GM12878 (cell line): ENCODE measurements at regions not wholly inside any gene's neighbourhood (a gene's known extent, or its start where the extent isn't known, plus 50 kb on each side); places are given as distances from the start of the nearest gene placed in this dataset.

ENCODE experiments used
- ATAC-seq: fragments of 200-7000 bp; cut with Tn5 transposase; 3 replicates; pipeline ENCODE4 v1.9.1; 2020; ENCODE audit warnings: mild to moderate bottlenecking, moderate library complexity
- BruUV-seq: library from RNA; stranded (reverse); fragments of 400-500 nt; replicated peaks from 2 replicates; lab custom pipeline; 2021; lab: Mats Ljungman, UMichigan
- CTCF ChIA-PET: fragments of 300-600 bp; sonication (Branson Sonifier 250); formaldehyde crosslinking; extraction: SDS; loops from one replicate; lab custom pipeline; 2021; ENCODE audit warnings: inconsistent platforms; lab: Yijun Ruan, JAX
- POLR2A ChIA-PET: fragments of 350-600 bp; formaldehyde crosslinking; extraction: SDS; loops from one replicate; lab custom pipeline; 2021; ENCODE audit warnings: inconsistent platforms; lab: Charles Lee
- RAD21 ChIA-PET: fragments of 300-600 bp; sonication (Branson Sonifier 250); formaldehyde crosslinking; loops from one replicate; lab custom pipeline; 2023; ENCODE audit warnings: antibody characterized with exemption; ENCODE audit not compliant: unreplicated experiment; lab: Charles Lee
- SMC1A ChIA-PET: fragments of 300-600 bp; sonication (Branson Sonifier 250); formaldehyde crosslinking; loops from one replicate; lab custom pipeline; 2023; ENCODE audit not compliant: unreplicated experiment, uncharacterized antibody; lab: Charles Lee
- DNase-seq: peaks from one replicate; pipeline ENCODE4 v3.0.0-alpha.2; 2011; ENCODE audit warnings: low read depth, low spot score
- FAIRE-seq: peaks from 3 replicates; lab custom pipeline; 2011; peaks lifted over from hg19 to GRCh38; lab: Jason Lieb, UNC
- H2AFZ ChIP-seq: 2 replicates; pipeline ENCODE4 v1.6.0; 2011; ENCODE audit warnings: low read depth, low read length, control low read depth; ENCODE audit not compliant: control insufficient read depth
- H3K27ac ChIP-seq: 2 replicates; pipeline ENCODE4 v1.5.1; 2011; ENCODE audit warnings: control low read depth; ENCODE audit not compliant: control insufficient read depth, insufficient read depth
- H3K27me3 ChIP-seq, 2 experiments: replicated peaks in 1 of 2; 2 replicates each; pipeline versions ENCODE4 v1.6.0 to v1.6.1; 2011; ENCODE audit warnings: low read length in 1 of 2; ENCODE audit not compliant: control insufficient read depth in 2 of 2, insufficient read depth in 2 of 2
- H3K36me3 ChIP-seq, 2 experiments: 2 replicates each; pipeline ENCODE4 v1.5.1; 2011; ENCODE audit warnings: low read length in 1 of 2; ENCODE audit not compliant: control insufficient read depth in 2 of 2, insufficient read depth in 2 of 2
- H3K4me1 ChIP-seq: 2 replicates; pipeline ENCODE4 v1.6.1; 2011; ENCODE audit warnings: mild to moderate bottlenecking, low read length, moderate library complexity, mixed read lengths; ENCODE audit not compliant: control insufficient read depth, insufficient read depth
- H3K4me2 ChIP-seq: 2 replicates; pipeline ENCODE4 v1.6.0; 2011; ENCODE audit warnings: control low read depth; ENCODE audit not compliant: control insufficient read depth, insufficient read depth
- H3K4me3 ChIP-seq: fragments of 200-600 bp; sonication (generic); 2 replicates; pipeline ENCODE4 v1.5.1; 2016
- H3K79me2 ChIP-seq: 2 replicates; pipeline ENCODE4 v1.6.0; 2011; ENCODE audit warnings: low read length; ENCODE audit not compliant: control insufficient read depth, insufficient read depth
- H3K9ac ChIP-seq: 2 replicates; pipeline ENCODE4 v1.8.0; 2011; ENCODE audit warnings: low read length, control low read depth, mixed read lengths; ENCODE audit not compliant: control insufficient read depth, insufficient read depth
- H3K9me3 ChIP-seq: replicated peaks from 3 replicates; pipeline ENCODE4 v1.5.1; 2011; ENCODE audit warnings: mild to moderate bottlenecking, low read length; ENCODE audit not compliant: control insufficient read depth, insufficient read depth
- H4K20me1 ChIP-seq: 2 replicates; pipeline ENCODE4 v1.6.0; 2011; ENCODE audit not compliant: control insufficient read depth, insufficient read depth
- BCL11A ChIP-seq: IDR thresholded peaks from 2 replicates; pipeline ENCODE4 v1.6.1; 2011; ENCODE audit warnings: low read depth, low read length
- ETV6 ChIP-seq, 2 experiments: fragments of 450-650 bp in 1 of 2; IDR thresholded peaks in 1 of 2; conservative IDR thresholded peaks in 1 of 2; 2 replicates each; pipeline ENCODE4 v1.6.1; 2014; ENCODE audit warnings: antibody characterized with exemption in 1 of 2, borderline replicate concordance in 1 of 2, low read depth in 1 of 2, mild to moderate bottlenecking in 1 of 2, moderate library complexity in 1 of 2
- FOXM1 ChIP-seq: IDR thresholded peaks from 2 replicates; pipeline ENCODE4 v1.6.1; 2012; ENCODE audit warnings: low read depth, mild to moderate bottlenecking, inconsistent platforms, low read length, moderate library complexity
- GATAD2B ChIP-seq: fragments of 450-650 bp; conservative IDR thresholded peaks from 2 replicates; pipeline ENCODE4 v1.6.1; 2017; ENCODE audit warnings: low read depth, mild to moderate bottlenecking, moderate library complexity
- HDAC6 ChIP-seq: fragments of 200-600 bp; sonication (generic); IDR thresholded peaks from one replicate; pipeline ENCODE4 v1.8.0; 2017; ENCODE audit warnings: antibody characterized with exemption; ENCODE audit not compliant: unreplicated experiment
- JUNB ChIP-seq: IDR thresholded peaks from 2 replicates; pipeline ENCODE4 v1.6.1; 2016; ENCODE audit warnings: antibody characterized with exemption, mild to moderate bottlenecking
- KAT2A ChIP-seq: conservative IDR thresholded peaks from 2 replicates; pipeline ENCODE4 v1.6.1; 2011; ENCODE audit warnings: low read depth, low read length; ENCODE audit not compliant: control insufficient read depth
- MEF2A ChIP-seq: IDR thresholded peaks from 2 replicates; pipeline ENCODE4 v1.6.1; 2011; ENCODE audit warnings: low read depth, mild to moderate bottlenecking, low read length, moderate library complexity; ENCODE audit not compliant: insufficient read depth
- NBN ChIP-seq: fragments of 450-650 bp; IDR thresholded peaks from 2 replicates; pipeline ENCODE4 v1.6.1; 2016
- NR2C1 ChIP-seq: fragments of 450-650 bp; IDR thresholded peaks from 2 replicates; pipeline ENCODE4 v1.6.1; 2017; ENCODE audit warnings: antibody characterized with exemption, mild to moderate bottlenecking, moderate library complexity
- NR2F1 ChIP-seq: fragments of 450-650 bp; conservative IDR thresholded peaks from 2 replicates; pipeline ENCODE4 v1.6.1; 2017; ENCODE audit warnings: mild to moderate bottlenecking
- POLR2A ChIP-seq: IDR thresholded peaks from 2 replicates; pipeline ENCODE4 v1.6.1; 2011; ENCODE audit warnings: low read depth, mild to moderate bottlenecking, low read length
- RAD51 ChIP-seq: fragments of 450-650 bp; IDR thresholded peaks from 2 replicates; pipeline ENCODE4 v1.6.1; 2016; ENCODE audit warnings: moderate library complexity, mild to moderate bottlenecking, inconsistent platforms
- SIN3A ChIP-seq: IDR thresholded peaks from 2 replicates; pipeline ENCODE4 v1.6.1; 2012; ENCODE audit warnings: low read depth, low read length, improper control_type of control experiment
- TCF3 ChIP-seq: IDR thresholded peaks from 2 replicates; pipeline ENCODE4 v1.6.1; 2012; ENCODE audit warnings: low read depth, mild to moderate bottlenecking, low read length, borderline replicate concordance; ENCODE audit not compliant: insufficient read depth
- ZNF217 ChIP-seq: fragments of 450-650 bp; IDR thresholded peaks from 2 replicates; pipeline ENCODE4 v1.6.1; 2017; ENCODE audit warnings: antibody characterized with exemption, mild to moderate bottlenecking
- ZNF24 ChIP-seq: fragments of 450-650 bp; IDR thresholded peaks from 2 replicates; pipeline ENCODE4 v1.6.1; 2017; ENCODE audit warnings: antibody characterized with exemption, mild to moderate bottlenecking
- WGBS: methylation state at CpG from one replicate; pipeline ENCODE4 v1.1.6; 2016; ENCODE audit warnings: low lambda C conversion rate; ENCODE audit not compliant: insufficient replicate concordance, insufficient coverage; ENCODE audit errors: missing lambda C conversion rate; 5-methylcytosine and 5-hydroxymethylcytosine counted together
- in situ Hi-C: fragments of 300-500 bp; cut with MboI; formaldehyde crosslinking; loops from 9 replicates; pipeline ENCODE4 v1.14.3; 2018; ENCODE audit warnings: mixed read lengths
- intact Hi-C: fragments of 100-400 bp; cut with micrococcal nuclease; formaldehyde crosslinking; loops from one replicate; pipeline ENCODE4 v1.14.2; 2022; ENCODE audit not compliant: unreplicated experiment

DNA sequence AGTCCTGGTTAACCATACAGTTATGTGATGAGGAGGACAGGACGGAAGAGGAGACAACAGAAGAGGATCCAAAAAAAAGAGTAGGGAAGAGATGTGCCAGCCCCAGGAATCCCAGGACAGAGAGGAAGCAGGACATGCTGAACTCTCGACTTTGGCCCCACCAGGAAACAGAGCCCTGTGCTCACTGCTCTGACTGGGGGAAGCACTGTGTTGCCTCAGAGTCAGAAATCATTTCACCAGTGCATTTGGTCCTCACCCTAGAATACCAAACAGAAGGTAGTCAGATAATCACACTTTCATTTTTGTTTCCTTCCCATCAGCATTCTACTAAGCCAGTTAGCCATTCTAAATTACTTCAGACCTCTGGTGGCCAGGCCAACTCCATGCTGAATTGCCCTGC is 421.0 kb upstream of the CDH5 start:
- Histone ChIP-seq H3K9me3 (no peaks in the 10 kb centered on the region), H3K36me3 (no peaks in the 10 kb centered on the region), H3K4me1 (no peaks in the 10 kb centered on the region), H3K27ac (no peak overlapping the region), H2AFZ (no peak overlapping the region), H3K9ac (no peak overlapping the region), H4K20me1 (no peaks in the 10 kb centered on the region), H3K27me3 (no peaks in the 10 kb centered on the region), H3K4me2 (no peak overlapping the region), H3K4me3 (no peak overlapping the region), H3K79me2 (no peaks in the 10 kb centered on the region)
- ChIA-PET CTCF (no interaction called here), POLR2A (no interaction called here), RAD21 (no interaction called here), SMC1A (no interaction called here)
- WGBS = 6% methylated on average over 2 of the region's 2 CpGs
- TF ChIP-seq MEF2A = no peak
- no peak for FAIRE-seq
- BruUV-seq = no TSS peak
- DNase-seq = no peak
- in situ Hi-C loops = no loop called here
- intact Hi-C loops = no loop called here
- no peak for ATAC-seq

DNA sequence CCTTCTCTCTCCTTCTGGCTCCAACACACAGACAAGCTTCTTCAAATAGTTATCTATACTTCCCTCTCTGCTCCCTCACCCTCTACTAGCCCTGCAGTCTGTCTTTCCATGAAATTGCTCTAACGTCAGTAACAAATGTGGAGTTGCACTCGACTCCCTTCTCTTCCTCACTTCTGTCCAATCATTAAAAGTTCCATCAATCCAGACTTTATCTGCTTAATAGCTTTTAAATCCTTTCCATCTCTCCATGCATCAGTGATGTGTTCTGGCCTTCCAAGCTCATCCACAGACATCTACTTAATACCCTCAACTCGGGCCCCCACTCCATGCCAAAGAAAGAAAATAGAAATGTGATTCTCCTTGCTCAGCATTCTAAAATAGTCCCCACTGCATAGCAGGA is 422.1 kb upstream of the CDH5 start:
- Histone ChIP-seq H3K9me3 (no peaks in the 10 kb centered on the region), H3K4me2 (no peak overlapping the region), H4K20me1 (no peaks in the 10 kb centered on the region), H2AFZ (no peak overlapping the region), H3K9ac (no peak overlapping the region), H3K27me3 (no peaks in the 10 kb centered on the region), H3K36me3 (no peaks in the 10 kb centered on the region), H3K79me2 (no peaks in the 10 kb centered on the region), H3K4me3 (no peak overlapping the region), H3K27ac (no peak overlapping the region), H3K4me1 (no peaks in the 10 kb centered on the region)
- ChIA-PET POLR2A (no interaction called here), RAD21 (no interaction called here), SMC1A (no interaction called here), CTCF (no interaction called here)
- no peak for ATAC-seq
- TF ChIP-seq ETV6 (conservative IDR thresholded peaks at IDR 0.05 in 1 of 2, IDR thresholded peaks at IDR 0.05 in 1 of 2; ENCODE audit: borderline replicate concordance in 1 of 2, low read depth in 1 of 2) (no peak), JUNB (no peak), NR2C1 (no peak), FOXM1 (no peak), POLR2A (no peak), NR2F1 (no peak), TCF3 (no peak), ZNF24 (no peak), SIN3A (no peak), GATAD2B (no peak), KAT2A (no peak), RAD51 (no peak), MEF2A (no peak), NBN (no peak), HDAC6 (no peak), ZNF217 (no peak), BCL11A (no peak)
- no peak for FAIRE-seq
- intact Hi-C loops = no loop called here
- DNase-seq = no peak
- BruUV-seq = no TSS peak
- 0% methylated on average over 3 of the region's 3 CpGs for WGBS
- in situ Hi-C loops = no loop called here
